Prostate gland (tissue), 2 donors: ENCODE measurements at regions not wholly inside any gene's neighbourhood (a gene's known extent, or its start where the extent isn't known, plus 50 kb on each side); places are given as distances from the start of the nearest gene placed in this dataset.

Source experiments
- CTCF ChIP-seq, 4 experiments: fragments of 200-600 bp in 2 of 4; fragments of 450-650 bp in 2 of 4; sonication (generic) in 2 of 4; IDR thresholded peaks; 1 replicate in 3 of 4; 2 replicates in 1 of 4; pipeline ENCODE4 v1.5.1; 2016 to 2019; ENCODE audit warnings: antibody characterized with exemption in 4 of 4, mild to moderate bottlenecking in 2 of 4, moderate library complexity in 2 of 4
- POLR2A ChIP-seq: fragments of 450-650 bp; IDR thresholded peaks from one replicate; pipeline ENCODE4 v1.6.1; 2016; ENCODE audit warnings: antibody characterized with exemption, mild to moderate bottlenecking
- POLR2AphosphoS5 ChIP-seq: sonication (generic); formaldehyde crosslinking; IDR thresholded peaks from one replicate; pipeline ENCODE4 v1.6.1; 2017; ENCODE audit warnings: antibody characterized with exemption

DNA sequence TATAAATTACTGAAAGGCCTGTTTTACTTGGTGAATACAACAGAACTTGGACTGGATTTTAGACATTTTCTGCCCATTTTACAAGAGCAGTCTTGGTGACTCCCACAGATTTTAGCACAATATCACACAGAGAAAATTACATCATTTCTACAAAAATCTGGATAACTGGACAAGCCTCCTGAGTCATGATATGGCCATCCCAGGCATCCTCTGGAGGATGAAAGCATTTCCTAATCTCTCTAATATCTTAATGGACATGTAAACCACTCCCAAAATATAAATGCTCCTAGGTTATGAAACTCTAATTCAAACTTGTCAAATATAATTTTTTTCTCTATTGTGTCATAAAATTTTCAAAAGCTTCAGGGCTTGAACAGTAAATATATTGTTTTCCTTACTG, 1170.8 kb upstream of the PCDH7 start:
- TF ChIP-seq CTCF (IDR thresholded peaks at IDR 0.05) (no peak), POLR2AphosphoS5 (no peak), POLR2A (no peak)
